ENCODE measurements at regions not wholly inside any gene's neighbourhood (a gene's known extent, or its start where the extent isn't known, plus 50 kb on each side); places are given as distances from the start of the nearest gene placed in this dataset.
"Not testable (repeated sequence)": the region's sequence is repeated elsewhere in the genome, so short reads cannot be mapped to it uniquely, and the experiment has no call there.

GRCh38 chr4:170374770-170375169 is 285.0 kb upstream of the AADAT start:
- no peak overlapping the region for H3K9ac ChIP-seq (ENCODE audit: low read length)
- H2AFZ ChIP-seq (ENCODE audit: low read length), result no peak overlapping the region
- H3K4me3 ChIP-seq (ENCODE audit: low read depth, low read length, poor library complexity, severe bottlenecking), result no peak overlapping the region
- no peaks in the 10 kb centered on the region for H3K9me3 ChIP-seq (ENCODE audit: low read length)
- H3K4me1 ChIP-seq (ENCODE audit: insufficient read depth, low read length, severe bottlenecking), result no peaks in the 10 kb centered on the region
- H3K9me2 ChIP-seq (ENCODE audit: low read depth, low read length), result no peaks in the 10 kb centered on the region
- H3K36me3 ChIP-seq (ENCODE audit: insufficient read depth, low read length), result no peaks in the 10 kb centered on the region
- no peaks in the 10 kb centered on the region for H4K20me1 ChIP-seq (ENCODE audit: insufficient read depth, low read length)
- H3F3A ChIP-seq (ENCODE audit: insufficient read depth, low read length), result no peaks in the 10 kb centered on the region
- no peak overlapping the region for H3K4me2 ChIP-seq (ENCODE audit: low read length)
- peak; percentile 82 for TF ChIP-seq CTCF (IDR thresholded peaks at IDR 0.05; ENCODE audit: low read length)
- TF ChIP-seq EZH2 (IDR thresholded peaks at IDR 0.05; ENCODE audit: borderline replicate concordance, low read length), result no peak
- H3K27ac ChIP-seq (ENCODE audit: low read depth, low read length, poor library complexity, severe bottlenecking), result no peak overlapping the region
- no peaks in the 10 kb centered on the region for H3K27me3 ChIP-seq (ENCODE audit: insufficient read depth, low read length)
- no peaks in the 10 kb centered on the region for H3K79me2 ChIP-seq (ENCODE audit: insufficient read depth, low read length)

- Histone ChIP-seq H3K4me3 (ENCODE audit: low read depth, low read length, poor library complexity, severe bottlenecking) (no peak overlapping the region), H3K79me2 (ENCODE audit: insufficient read depth, low read length) (no peaks in the 10 kb centered on the region), H3K27ac (ENCODE audit: low read depth, low read length, poor library complexity, severe bottlenecking) (no peak overlapping the region), H3K4me1 (ENCODE audit: insufficient read depth, low read length, severe bottlenecking) (no peaks in the 10 kb centered on the region), H3K9me2 (ENCODE audit: low read depth, low read length) (no peaks in the 10 kb centered on the region), H3K36me3 (ENCODE audit: insufficient read depth, low read length) (no peaks in the 10 kb centered on the region), H3K9me3 (ENCODE audit: low read length) (no peaks in the 10 kb centered on the region), H4K20me1 (ENCODE audit: insufficient read depth, low read length) (no peaks in the 10 kb centered on the region), H2AFZ (ENCODE audit: low read length) (no peak overlapping the region), H3K27me3 (ENCODE audit: insufficient read depth, low read length) (no peaks in the 10 kb centered on the region), H3K9ac (ENCODE audit: low read length) (no peak overlapping the region), H3F3A (ENCODE audit: insufficient read depth, low read length) (no peaks in the 10 kb centered on the region), H3K4me2 (ENCODE audit: low read length) (no peak overlapping the region)
- TF ChIP-seq EZH2 (IDR thresholded peaks at IDR 0.05; ENCODE audit: borderline replicate concordance, low read length), result no peak
- TF ChIP-seq CTCF (IDR thresholded peaks at IDR 0.05; ENCODE audit: low read length), result no peak
Observed at GRCh38 chr4:170348945-170349344, 259.2 kb upstream of the AADAT start.

- H3K4me1 ChIP-seq (ENCODE audit: insufficient read depth, low read length, severe bottlenecking); H3K9me3 ChIP-seq (ENCODE audit: low read length); H3K36me3 ChIP-seq (ENCODE audit: insufficient read depth, low read length); H3K4me2 ChIP-seq (ENCODE audit: low read length); H2AFZ ChIP-seq (ENCODE audit: low read length); H3K79me2 ChIP-seq (ENCODE audit: insufficient read depth, low read length); H3K9ac ChIP-seq (ENCODE audit: low read length); H3K4me3 ChIP-seq (ENCODE audit: low read depth, low read length, poor library complexity, severe bottlenecking); H3K9me2 ChIP-seq (ENCODE audit: low read depth, low read length); H3F3A ChIP-seq (ENCODE audit: insufficient read depth, low read length); H3K27ac ChIP-seq (ENCODE audit: low read depth, low read length, poor library complexity, severe bottlenecking); H3K27me3 ChIP-seq (ENCODE audit: insufficient read depth, low read length); H4K20me1 ChIP-seq (ENCODE audit: insufficient read depth, low read length): not testable (repeated sequence)
Observed at GRCh38 chr4:170347191-170347590, 257.4 kb upstream of the AADAT start.

- Histone ChIP-seq H3K27ac (ENCODE audit: low read depth, low read length, poor library complexity, severe bottlenecking) (no peak overlapping the region), H3K4me1 (ENCODE audit: insufficient read depth, low read length, severe bottlenecking) (no peaks in the 10 kb centered on the region), H3K4me3 (ENCODE audit: low read depth, low read length, poor library complexity, severe bottlenecking) (no peak overlapping the region), H3K36me3 (ENCODE audit: insufficient read depth, low read length) (no peaks in the 10 kb centered on the region), H4K20me1 (ENCODE audit: insufficient read depth, low read length) (no peaks in the 10 kb centered on the region), H3K9me3 (ENCODE audit: low read length) (no peaks in the 10 kb centered on the region), H3F3A (ENCODE audit: insufficient read depth, low read length) (no peaks in the 10 kb centered on the region), H3K27me3 (ENCODE audit: insufficient read depth, low read length) (no peaks in the 10 kb centered on the region), H3K9me2 (ENCODE audit: low read depth, low read length) (no peaks in the 10 kb centered on the region), H2AFZ (ENCODE audit: low read length) (no peak overlapping the region), H3K9ac (ENCODE audit: low read length) (no peak overlapping the region), H3K79me2 (ENCODE audit: insufficient read depth, low read length) (no peaks in the 10 kb centered on the region), H3K4me2 (ENCODE audit: low read length) (no peak overlapping the region)
- no peak for TF ChIP-seq EZH2 (IDR thresholded peaks at IDR 0.05; ENCODE audit: borderline replicate concordance, low read length)
- no peak for TF ChIP-seq CTCF (IDR thresholded peaks at IDR 0.05; ENCODE audit: low read length)
Observed at GRCh38 chr4:170339522-170339921, 249.8 kb upstream of the AADAT start.

All from OCI-LY1 (cell line).